Esophagus muscularis mucosa (tissue), 4 donors: ENCODE measurements at regions not wholly inside any gene's neighbourhood (a gene's known extent, or its start where the extent isn't known, plus 50 kb on each side); places are given as distances from the start of the nearest gene placed in this dataset.
"Not testable (repeated sequence)": the region's sequence is repeated elsewhere in the genome, so short reads cannot be mapped to it uniquely, and the experiment has no call there.

Experiments
- EP300 ChIP-seq: sonication (generic); formaldehyde crosslinking; IDR thresholded peaks from one replicate; pipeline ENCODE4 v1.6.1; 2017; ENCODE audit warnings: antibody characterized with exemption
- POLR2A ChIP-seq: fragments of 450-650 bp; IDR thresholded peaks from one replicate; pipeline ENCODE4 v1.6.1; 2017; ENCODE audit warnings: antibody characterized with exemption, moderate library complexity, mild to moderate bottlenecking, low read depth
- TF ChIP-seq, protein P1 (sequence below), 3 experiments: fragments of 200-600 bp in 2 of 3; fragments of 450-650 bp in 1 of 3; sonication (generic) in 2 of 3; IDR thresholded peaks; one replicate each; pipeline ENCODE4 v1.5.1; 2017 to 2019; ENCODE audit warnings: antibody characterized with exemption in 3 of 3, mild to moderate bottlenecking in 2 of 3, moderate library complexity in 1 of 3

DNA sequence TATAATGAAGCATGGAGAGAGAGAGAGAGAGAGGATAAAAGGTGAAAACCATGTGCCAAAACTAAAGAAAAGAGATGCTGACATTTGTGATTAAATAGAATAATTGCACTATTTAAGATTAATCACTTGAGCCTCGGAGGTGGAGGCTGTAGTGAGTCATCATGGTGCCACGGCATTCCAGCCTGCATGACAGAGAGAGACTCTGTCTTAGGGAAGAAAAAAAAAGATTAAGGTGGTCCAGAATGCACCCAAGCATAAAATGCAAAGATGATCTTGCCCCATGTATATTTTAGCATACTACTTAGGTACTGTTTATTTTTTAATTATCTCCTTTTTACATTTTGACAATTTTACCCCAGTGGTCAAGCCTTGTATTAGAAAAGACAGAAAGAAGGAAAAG, 742.5 kb downstream of the SPATA31A1 start:
- TF ChIP-seq, protein P1, sequence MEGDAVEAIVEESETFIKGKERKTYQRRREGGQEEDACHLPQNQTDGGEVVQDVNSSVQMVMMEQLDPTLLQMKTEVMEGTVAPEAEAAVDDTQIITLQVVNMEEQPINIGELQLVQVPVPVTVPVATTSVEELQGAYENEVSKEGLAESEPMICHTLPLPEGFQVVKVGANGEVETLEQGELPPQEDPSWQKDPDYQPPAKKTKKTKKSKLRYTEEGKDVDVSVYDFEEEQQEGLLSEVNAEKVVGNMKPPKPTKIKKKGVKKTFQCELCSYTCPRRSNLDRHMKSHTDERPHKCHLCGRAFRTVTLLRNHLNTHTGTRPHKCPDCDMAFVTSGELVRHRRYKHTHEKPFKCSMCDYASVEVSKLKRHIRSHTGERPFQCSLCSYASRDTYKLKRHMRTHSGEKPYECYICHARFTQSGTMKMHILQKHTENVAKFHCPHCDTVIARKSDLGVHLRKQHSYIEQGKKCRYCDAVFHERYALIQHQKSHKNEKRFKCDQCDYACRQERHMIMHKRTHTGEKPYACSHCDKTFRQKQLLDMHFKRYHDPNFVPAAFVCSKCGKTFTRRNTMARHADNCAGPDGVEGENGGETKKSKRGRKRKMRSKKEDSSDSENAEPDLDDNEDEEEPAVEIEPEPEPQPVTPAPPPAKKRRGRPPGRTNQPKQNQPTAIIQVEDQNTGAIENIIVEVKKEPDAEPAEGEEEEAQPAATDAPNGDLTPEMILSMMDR (IDR thresholded peaks at IDR 0.05): not testable (repeated sequence)
- TF ChIP-seq EP300, POLR2A: not testable (repeated sequence)
